Breast epithelium (tissue), 4 donors: ENCODE measurements at regions not wholly inside any gene's neighbourhood (a gene's known extent, or its start where the extent isn't known, plus 50 kb on each side); places are given as distances from the start of the nearest gene placed in this dataset.

ENCODE experiments used
- DNase-seq, 2 donors: peaks; one replicate each; pipeline ENCODE4 v3.0.0-alpha.2; 2019; ENCODE audit warnings: low spot score in 2 of 2
- H3K27ac ChIP-seq, 2 donors: fragments of 200-600 bp; sonication (generic) in 1 of 2; one replicate each; pipeline ENCODE4 v1.5.1; 2016 to 2019; ENCODE audit warnings: mild to moderate bottlenecking in 1 of 2
- H3K27me3 ChIP-seq, 2 donors: fragments of 200-600 bp; sonication (generic) in 1 of 2; one replicate each; pipeline versions ENCODE4 v1.5.1 to v1.6.0; 2017 to 2019; ENCODE audit warnings: control low read depth in 1 of 2, mild to moderate bottlenecking in 1 of 2
- H3K36me3 ChIP-seq: fragments of 200-600 bp; one replicate; pipeline ENCODE4 v1.5.1; 2019
- H3K4me1 ChIP-seq, 2 donors: fragments of 200-600 bp; sonication (generic); one replicate each; pipeline ENCODE4 v1.5.1; 2016 to 2019; ENCODE audit warnings: control low read depth in 1 of 2
- H3K4me3 ChIP-seq, 3 donors: fragments of 200-600 bp; sonication (generic); 1 replicate in 2 of 3; 2 replicates in 1 of 3; pipeline ENCODE4 v1.5.1; 2016 to 2019; ENCODE audit warnings: mild to moderate bottlenecking in 3 of 3, moderate library complexity in 2 of 3
- H3K9me3 ChIP-seq, 2 donors: fragments of 200-600 bp; sonication (generic) in 1 of 2; one replicate each; pipeline ENCODE4 v1.5.1; 2016 to 2019; ENCODE audit warnings: control low read depth in 1 of 2
- CTCF ChIP-seq, 3 donors: fragments of 450-650 bp; IDR thresholded peaks; one replicate each; pipeline ENCODE4 v1.5.1; 2016 to 2017; ENCODE audit warnings: antibody characterized with exemption in 3 of 3, mild to moderate bottlenecking in 3 of 3, moderate library complexity in 3 of 3
- POLR2A ChIP-seq: fragments of 450-650 bp; IDR thresholded peaks from one replicate; pipeline ENCODE4 v1.6.1; 2016; ENCODE audit warnings: antibody characterized with exemption, mild to moderate bottlenecking, moderate library complexity
- POLR2AphosphoS5 ChIP-seq, 3 donors: sonication (generic); formaldehyde crosslinking; IDR thresholded peaks; one replicate each; pipeline ENCODE4 v1.6.1; 2017; ENCODE audit warnings: antibody characterized with exemption in 3 of 3
- intact Hi-C: fragments of 100-400 bp; cut with DNase I; formaldehyde crosslinking; loops from one replicate; pipeline ENCODE4 v1.15.1; 2023; ENCODE audit warnings: low total_unique reads

- Histone ChIP-seq H3K27ac (no peak overlapping the region), H3K36me3 (no peaks in the 10 kb centered on the region), H3K27me3 (no peaks in the 10 kb centered on the region), H3K9me3 (no peaks in the 10 kb centered on the region), H3K4me1 (no peaks in the 10 kb centered on the region), H3K4me3 (no peak overlapping the region)
- intact Hi-C loops, result no loop called here
- TF ChIP-seq CTCF (IDR thresholded peaks at IDR 0.05) (no peak), POLR2A (no peak), POLR2AphosphoS5 (IDR thresholded peaks at IDR 0.05) (no peak)
- no peak for DNase-seq
Measured at GRCh38 chr21:33977017-33977720, 61.6 kb upstream of the ATP5PO start.

GRCh38 chr21:33976082-33977016, 60.7 kb upstream of the ATP5PO start:
- no peak for TF ChIP-seq POLR2AphosphoS5 (IDR thresholded peaks at IDR 0.05)
- no peak for TF ChIP-seq POLR2A
- TF ChIP-seq CTCF (IDR thresholded peaks at IDR 0.05), result no peak
- Histone ChIP-seq H3K27ac (peak overlapping the region; percentile 23 to 76), H3K36me3 (no peaks in the 10 kb centered on the region), H3K4me3 (no peak overlapping the region), H3K9me3 (no peaks in the 10 kb centered on the region), H3K27me3 (no peaks in the 10 kb centered on the region), H3K4me1 (no peaks in the 10 kb centered on the region)
- no peak for DNase-seq
- intact Hi-C loops, result no loop called here

- TF ChIP-seq POLR2A, result no peak
- no peak for TF ChIP-seq POLR2AphosphoS5 (IDR thresholded peaks at IDR 0.05)
- no peak for TF ChIP-seq CTCF (IDR thresholded peaks at IDR 0.05)
- intact Hi-C loops, result no loop called here
- Histone ChIP-seq H3K4me1 (no peaks in the 10 kb centered on the region), H3K27me3 (no peaks in the 10 kb centered on the region), H3K27ac (peak overlapping the region in 1 of 2 donors; percentile 76), H3K4me3 (no peak overlapping the region), H3K9me3 (no peaks in the 10 kb centered on the region), H3K36me3 (no peaks in the 10 kb centered on the region)
- no peak for DNase-seq
Measured at GRCh38 chr21:33975548-33976081, 60.0 kb upstream of the ATP5PO start.

- H3K9me3 ChIP-seq, result no peaks in the 10 kb centered on the region
- no peak overlapping the region for H3K4me3 ChIP-seq
- H3K36me3 ChIP-seq, result no peaks in the 10 kb centered on the region
- H3K27me3 ChIP-seq, result no peaks in the 10 kb centered on the region
- DNase-seq, result no peak
- intact Hi-C loops, result no loop called here
- no peaks in the 10 kb centered on the region for H3K4me1 ChIP-seq
- no peak for TF ChIP-seq CTCF (IDR thresholded peaks at IDR 0.05)
- TF ChIP-seq POLR2A, result no peak
- no peak for TF ChIP-seq POLR2AphosphoS5 (IDR thresholded peaks at IDR 0.05)
- H3K27ac ChIP-seq, result no peak overlapping the region
Measured at GRCh38 chr21:33974513-33975468, 59.2 kb upstream of the ATP5PO start.
